NCI-H2081 treated with DMSO at 0.1 percent for 48 hours (cell line): ENCODE measurements at regions not wholly inside any gene's neighbourhood (a gene's known extent, or its start where the extent isn't known, plus 50 kb on each side); places are given as distances from the start of the nearest gene placed in this dataset.
A peak's percentile ranks its signal among the peaks of the same experiment; 100 is the strongest.

ENCODE experiments used
- DNase-seq: peaks from one replicate; lab custom pipeline; 2025; lab: John Stamatoyannopoulos, UW

DNA sequence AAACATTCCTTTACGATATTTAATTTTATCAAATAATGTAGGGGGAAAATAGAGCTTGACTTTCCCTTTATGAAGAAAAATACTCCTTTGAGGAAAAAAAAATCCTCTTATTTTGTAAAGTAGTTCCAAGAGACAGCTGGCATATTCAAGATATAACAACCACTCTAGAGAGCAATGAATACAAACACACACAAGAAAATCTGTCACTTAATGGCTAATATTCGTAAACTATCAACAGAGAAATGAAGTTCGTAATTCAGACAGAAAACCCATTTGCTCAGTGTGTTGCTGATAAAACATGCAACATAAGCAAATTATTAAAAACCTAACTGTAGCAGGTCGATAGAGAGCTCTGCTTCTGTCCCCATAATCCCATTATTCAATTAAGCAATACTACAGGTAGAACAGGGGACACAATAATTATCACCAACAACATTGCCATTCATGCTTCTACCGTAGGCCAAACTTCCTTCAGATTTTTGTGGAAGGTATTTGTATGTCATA lies 714.4 kb upstream of the MARCKS start:
- no peak for DNase-seq

DNA sequence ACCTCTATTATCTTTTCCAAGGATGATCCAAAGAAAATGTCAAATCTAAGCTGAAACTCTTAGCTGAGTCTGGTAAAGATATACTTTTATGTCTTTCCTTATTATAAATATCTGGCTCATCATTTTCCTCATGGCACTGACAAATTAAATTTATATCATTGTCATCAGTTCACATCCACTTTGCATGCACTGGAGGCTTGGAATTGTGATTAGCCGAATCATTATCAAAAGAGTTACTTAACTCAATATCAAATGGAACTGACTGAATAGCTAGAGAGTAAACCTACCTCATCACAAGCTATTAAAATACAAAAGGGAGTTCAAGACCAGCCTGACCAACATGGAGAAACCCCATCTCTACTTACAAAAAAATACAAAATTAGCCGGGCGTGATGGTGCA lies 713.9 kb upstream of the MARCKS start:
- no peak for DNase-seq

DNA sequence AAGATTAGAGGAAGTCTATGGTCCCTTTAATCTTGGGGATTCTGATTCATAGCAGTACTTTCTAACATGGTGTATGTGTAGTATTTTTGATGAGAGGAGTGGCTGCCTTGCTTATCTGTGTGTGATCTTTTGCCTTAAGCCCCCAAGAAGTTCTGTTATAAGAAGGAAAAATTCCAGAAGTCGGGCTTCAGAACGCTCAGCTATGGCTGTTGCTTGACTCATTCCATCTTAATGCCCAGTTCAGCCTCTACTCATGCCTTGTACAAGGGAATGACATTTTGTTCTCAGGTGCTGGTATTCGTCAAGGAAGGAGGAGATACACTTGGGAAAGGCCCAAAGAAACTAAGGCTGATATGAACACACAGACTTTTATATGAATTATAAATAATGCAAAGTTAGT lies 713.0 kb upstream of the MARCKS start:
- DNase-seq, result no peak

DNA sequence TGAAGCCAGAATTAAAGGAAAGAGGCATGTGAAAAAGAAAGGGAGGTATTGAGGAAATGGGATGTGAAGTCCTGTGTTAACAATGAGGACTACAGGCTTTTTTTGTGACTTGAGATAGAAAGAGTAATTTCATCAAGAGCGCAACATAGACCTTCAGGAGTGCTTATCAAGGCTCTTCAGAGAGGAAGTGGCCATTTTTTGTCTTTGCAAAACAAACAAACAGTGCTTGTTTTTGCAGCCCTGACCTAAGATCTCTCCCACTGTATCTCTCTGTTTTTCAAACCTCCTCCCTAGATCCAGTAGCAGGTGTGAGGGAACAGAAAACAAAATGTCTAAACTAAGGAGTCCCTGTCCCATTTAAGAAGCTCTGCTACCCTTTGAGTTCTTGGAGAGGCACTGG lies 710.3 kb upstream of the MARCKS start:
- no peak for DNase-seq

DNA sequence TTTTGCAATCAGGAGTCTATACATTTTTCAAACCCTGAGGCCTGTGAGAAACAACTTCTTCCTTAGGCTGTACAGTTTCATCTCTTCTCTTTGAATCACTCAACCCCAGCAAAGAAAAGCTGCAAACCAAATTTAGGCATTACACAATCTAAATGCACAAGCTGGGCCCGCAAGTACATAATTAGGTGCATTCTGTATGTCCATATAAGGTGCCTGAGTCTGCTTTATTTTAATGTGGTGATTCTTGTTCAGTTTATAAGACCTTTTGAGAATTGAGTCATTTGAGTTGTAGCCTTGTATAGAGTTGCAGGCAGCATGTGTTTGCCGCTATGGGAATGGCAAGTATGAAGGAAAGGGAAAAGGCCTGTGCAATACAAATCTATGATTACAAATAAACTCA lies 709.6 kb upstream of the MARCKS start:
- DNase-seq, result no peak

DNA sequence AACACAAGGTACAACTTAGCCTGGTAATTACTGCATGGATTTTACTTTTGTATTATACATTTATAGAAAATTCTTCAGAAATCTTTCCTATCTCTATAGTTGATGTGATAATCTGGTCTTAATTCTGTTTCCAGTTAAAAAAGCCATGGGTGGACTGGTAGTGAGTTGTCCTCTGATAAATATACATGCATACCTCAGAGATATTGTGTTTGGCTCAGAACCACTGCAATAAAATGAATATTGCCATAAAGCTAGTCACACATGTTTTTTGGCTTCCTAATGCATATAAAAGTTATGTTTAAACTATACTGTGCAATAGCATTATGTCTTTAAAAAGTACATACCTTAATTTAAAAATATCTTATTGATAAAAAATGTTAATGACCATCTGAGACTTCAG lies 708.6 kb upstream of the MARCKS start:
- no peak for DNase-seq

DNA sequence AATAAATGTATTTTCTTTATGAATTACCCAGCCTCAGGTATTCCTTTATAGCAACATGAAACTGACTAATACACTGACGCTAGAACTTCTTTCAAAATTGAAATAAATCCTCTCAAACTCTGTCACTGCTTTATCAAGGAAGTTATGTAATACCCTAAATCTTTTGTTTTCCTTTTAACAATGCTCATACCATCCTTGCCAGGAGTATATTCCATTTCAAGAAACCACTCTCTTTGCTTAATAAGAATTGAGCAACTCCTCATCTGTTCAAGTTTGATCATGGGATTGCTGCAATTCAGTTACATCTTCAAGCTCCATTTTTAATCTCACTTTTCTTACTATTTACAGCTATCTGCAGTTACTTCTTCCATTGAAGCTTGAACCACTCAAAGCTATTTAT lies 707.6 kb upstream of the MARCKS start:
- DNase-seq, result no peak

DNA sequence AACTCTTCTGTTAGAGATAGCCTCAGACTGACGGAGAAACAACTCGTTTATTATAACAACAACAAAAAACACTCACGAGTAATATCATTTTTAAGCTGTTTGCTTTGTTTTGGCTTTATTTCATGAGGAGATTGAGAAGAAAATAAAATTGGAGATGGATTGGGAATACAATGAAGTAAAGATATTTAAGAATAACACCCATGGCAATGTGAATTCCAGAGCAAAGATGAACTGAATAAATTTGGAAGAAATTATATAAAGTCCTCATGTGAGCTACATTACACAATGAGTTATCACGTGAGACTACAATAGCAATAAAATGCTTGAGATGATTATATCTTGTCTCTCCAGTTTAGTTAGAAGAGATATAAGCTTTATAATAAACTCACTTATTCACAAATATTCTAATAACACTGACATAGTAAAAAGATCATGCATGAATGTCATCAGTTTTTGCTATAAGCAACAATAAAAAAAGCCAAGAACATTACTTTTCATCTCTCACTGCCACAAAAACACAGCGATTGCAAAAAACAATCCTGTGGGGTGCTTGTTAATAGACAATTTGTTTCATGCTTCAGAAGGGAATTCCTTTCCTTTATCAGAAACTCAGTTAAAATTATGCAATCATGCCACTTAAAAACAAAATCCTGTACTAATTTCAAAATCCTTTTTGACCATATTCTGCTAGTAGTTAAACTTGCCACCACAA lies 696.7 kb upstream of the MARCKS start:
- no peak for DNase-seq

DNA sequence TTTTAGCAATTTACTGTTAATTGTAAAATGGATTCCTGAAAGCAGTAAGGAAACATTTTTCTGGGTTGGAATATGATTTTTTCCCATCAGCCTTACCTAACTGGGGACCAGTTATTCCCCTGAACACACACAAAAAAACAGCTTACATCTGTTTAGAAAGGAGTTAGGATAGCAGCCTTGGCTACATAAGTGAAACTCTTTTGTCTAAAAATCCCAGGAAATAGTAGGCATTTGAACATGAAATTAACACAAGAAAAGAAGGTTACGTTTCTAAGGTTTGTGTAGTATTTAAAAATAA lies 696.2 kb upstream of the MARCKS start:
- no peak for DNase-seq

DNA sequence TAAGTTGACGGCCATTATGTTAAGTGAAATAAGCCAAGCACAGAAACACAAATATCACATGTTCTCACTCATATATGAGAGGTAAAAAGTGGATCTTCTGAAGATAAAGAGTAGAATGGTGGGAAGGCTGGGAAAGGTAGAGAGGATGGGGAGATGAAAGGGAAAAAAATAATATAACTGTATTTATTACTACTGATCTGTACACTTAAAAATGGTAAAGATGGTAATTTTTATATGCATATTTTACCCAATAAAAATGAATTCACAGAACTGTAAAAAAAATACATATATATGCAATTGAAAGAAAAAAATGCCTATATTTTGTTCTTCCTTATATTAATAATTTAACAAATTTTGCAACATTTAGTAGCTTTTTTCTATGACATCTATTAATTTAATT lies 694.4 kb upstream of the MARCKS start:
- no peak for DNase-seq

DNA sequence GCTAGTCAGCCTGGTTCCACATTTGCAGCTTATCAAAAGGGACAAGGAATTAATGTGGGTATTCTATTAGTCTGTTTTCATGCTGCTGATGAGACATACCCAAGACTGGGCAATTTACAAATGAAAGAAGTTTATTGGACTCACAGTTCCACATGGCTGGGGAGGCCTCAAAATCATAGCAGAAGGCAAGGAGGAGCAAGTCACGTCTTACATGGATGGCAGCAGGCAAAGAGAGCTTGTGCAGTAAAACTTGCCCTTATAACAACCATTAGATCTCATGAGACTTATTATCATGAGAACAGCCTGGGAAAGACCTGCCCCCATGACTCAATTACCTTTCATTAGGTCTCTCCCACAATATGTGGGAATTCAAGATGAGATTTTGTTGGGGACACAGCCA lies 689.1 kb upstream of the MARCKS start:
- DNase-seq, result no peak

DNA sequence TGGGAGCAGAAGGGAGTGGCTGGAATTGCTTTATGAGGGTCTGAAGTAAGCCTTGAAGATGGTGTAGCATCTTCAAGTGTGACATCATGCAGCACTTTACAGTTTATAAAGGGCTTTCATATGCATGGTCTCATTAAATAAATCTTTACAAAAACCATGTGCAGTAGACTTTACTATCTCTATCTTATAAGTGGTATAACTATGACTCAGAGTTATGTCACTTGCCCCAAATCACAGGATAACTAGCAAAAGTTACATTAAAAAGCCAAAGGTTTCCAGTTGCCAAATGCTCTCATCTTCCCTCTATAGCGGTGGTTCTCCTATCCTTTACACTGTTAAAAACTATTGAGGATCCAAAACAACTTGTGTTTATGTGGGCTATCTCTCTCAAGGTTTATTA lies 687.7 kb upstream of the MARCKS start:
- DNase-seq, result no peak

DNA sequence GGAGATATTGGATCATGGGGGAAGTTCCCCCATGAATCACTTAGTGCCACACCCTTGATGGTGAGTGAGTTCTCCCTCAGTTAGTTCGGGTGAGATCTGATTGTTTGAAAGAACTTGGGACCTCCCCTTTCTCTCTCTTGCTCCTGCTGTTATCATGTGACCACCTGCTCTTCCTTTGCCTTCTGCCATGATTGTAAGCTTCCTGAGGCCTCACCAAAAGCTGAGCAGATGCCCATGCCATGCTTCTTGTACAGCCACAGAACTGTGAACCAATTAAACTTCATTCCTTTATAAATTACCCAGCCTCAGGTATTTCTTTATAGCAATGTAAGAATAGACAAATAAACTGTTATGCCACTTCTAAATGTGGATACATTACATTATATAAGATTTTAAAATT lies 686.7 kb upstream of the MARCKS start:
- DNase-seq, result no peak

DNA sequence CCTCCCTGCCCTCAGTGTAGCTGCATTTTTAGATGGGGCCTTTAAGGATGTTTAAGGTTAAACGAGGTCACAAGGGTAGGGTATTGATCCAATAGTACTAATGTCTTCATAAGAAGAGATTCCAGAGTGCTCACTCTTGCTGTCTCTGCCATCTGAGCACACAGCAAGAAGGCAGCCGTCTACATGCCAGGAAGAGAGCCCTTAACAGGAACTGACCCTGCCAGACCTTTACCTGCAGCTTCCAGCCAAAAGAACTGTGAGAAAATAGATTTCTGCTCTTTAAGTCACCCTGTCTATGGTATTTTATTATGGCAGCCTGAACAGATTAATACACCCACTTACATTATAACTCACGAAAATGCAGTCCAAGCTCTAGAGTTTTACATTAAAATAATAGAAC lies 685.3 kb upstream of the MARCKS start:
- no peak for DNase-seq

DNA sequence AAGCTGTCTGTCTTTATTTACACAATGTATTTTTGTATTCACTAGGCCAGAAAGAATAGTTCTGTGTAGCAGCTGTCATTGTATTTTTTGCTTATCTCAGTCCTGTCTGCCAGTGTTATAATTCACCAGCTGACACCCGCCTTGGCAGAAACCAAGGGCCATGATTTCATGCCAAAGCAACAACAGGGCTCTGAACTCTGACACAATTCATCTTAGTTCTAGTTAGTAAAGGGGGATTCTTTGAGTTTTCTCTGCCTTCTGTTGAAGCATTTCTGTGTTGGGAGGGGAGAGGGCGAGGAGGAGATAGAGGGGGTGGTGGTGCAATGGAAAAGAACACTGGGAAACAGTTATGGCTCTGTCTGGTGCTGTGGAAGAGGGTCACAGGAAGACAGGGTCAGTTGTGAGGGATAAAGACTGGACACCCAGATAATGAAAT lies 684.6 kb upstream of the MARCKS start:
- DNase-seq, result peak; percentile 4

DNA sequence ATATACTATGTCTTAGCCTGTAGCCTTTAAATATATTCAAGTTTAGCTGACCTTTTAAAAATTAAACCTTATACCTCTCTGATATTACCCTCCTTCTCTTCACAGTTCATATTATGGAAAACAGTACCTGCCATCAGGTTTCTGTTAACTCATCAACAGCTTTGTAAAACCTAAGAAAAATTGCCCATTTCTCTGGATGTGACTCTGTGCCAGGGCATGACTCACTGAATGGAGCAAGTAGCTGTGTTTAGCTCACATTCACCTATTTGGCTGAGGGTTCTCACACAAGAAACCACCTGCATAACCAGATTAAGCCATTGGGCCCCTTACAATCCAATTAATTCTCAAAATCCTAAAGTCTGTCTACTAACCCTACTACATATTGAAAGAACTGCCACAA lies 678.8 kb upstream of the MARCKS start:
- DNase-seq, result no peak

DNA sequence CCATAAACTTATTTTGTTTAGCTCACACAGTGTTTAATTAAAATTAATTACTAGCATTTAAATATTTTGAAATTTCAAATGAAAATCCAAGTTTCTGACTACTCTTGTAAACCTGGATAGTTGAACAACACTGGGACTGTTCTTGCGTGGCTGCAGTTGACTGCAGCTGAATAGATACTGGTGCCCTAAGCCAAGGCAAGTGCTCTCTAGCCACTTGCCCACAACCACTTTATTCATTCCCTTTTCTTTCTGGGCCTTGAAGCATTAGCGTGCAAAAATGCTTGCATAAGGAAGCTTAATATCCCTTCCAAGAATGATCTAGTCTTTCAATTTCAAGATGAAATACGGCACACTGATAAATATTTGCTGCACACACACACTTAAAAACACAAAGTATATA lies 676.0 kb upstream of the MARCKS start:
- DNase-seq, result no peak

DNA sequence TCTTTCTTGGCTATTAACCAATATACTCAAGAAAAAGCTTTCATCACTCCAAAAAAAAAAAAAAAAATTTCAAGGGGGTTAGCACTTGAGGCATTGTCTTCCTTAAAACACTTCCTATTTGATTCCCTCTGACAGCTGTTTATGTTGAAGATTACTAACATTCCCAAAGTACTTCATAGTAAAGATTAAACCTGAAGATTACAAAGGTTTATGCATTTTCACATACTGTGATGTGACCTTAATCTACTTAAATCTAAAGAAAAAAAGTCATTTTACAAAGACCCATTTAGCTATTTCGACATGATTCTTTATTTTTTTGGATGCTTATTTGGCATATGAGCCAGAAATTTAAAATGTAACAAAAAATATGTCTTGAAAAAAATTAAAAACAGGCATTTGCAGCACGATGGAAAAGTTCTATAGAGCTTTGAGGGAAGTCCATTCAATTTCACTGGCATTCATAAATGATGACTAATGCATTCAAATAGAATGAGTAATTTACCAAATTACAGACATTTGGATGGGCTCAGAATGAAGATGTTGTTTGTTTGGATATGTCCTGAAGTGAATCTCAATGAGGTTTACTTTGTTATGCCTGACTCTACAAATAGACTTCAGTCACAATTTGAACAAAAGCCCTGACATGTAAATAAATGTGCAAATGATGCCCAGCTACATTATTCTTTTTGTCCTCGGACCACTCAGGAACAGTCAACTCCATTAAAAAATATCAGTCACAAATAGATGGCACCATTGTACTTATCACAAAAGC lies 674.6 kb upstream of the MARCKS start:
- DNase-seq, result peak; percentile 63

DNA sequence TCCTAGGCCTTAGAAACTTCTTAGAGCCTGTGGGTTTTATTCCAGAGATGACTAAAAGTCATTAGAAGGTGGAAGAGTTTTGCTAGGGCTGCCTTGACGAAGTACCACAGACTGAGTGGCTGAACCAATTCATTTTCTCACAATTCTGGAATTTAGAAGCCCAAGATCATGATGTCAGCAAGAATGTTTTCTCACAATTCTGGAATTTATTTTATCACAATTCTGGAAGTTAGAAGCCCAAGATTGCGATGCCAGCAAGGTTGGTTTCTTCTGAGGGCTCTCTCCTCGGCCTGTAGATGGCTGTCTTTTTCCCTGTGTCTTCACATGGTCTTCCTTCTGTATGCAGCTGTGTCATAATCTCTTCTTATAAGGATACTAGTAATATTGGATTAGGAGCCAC lies 672.9 kb upstream of the MARCKS start:
- no peak for DNase-seq

DNA sequence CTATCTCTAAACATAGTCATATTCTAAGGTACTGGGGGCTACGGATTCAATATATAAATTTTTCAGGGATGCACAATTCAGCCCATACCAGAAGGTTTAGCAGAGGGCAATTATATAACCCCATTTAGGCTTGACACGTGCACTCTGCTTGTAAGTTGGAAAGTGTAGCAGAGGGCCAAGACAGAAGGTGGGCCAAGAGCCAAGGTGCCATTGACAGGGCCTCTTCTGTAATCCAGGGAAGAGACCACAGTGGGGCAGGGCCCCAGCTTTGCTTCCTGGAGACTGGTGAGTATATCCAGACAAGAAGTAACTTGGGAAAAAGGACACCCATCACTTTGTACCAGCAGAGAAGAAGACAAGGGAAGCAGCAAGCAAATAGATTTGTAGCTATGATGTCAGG lies 672.4 kb upstream of the MARCKS start:
- DNase-seq, result no peak

DNA sequence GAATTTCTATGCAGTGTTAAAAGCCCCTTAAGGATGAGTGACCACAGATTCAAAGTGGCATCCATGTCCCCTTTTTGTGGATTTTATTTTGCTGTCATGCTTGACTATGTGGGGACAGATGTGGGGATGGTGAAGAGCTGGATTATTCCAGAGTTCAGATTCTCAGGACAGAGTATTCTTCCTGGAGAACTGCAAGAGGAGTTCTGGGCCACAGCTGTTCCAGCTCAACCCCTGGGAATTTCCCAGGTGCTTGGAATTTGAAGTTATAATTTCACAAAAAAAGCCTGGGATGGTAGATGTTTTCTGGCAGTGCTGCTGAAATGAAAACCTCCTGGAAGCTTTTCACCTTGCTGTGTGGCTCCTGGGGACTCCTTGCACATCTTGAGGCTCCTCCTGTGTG lies 671.8 kb upstream of the MARCKS start:
- DNase-seq, result no peak

DNA sequence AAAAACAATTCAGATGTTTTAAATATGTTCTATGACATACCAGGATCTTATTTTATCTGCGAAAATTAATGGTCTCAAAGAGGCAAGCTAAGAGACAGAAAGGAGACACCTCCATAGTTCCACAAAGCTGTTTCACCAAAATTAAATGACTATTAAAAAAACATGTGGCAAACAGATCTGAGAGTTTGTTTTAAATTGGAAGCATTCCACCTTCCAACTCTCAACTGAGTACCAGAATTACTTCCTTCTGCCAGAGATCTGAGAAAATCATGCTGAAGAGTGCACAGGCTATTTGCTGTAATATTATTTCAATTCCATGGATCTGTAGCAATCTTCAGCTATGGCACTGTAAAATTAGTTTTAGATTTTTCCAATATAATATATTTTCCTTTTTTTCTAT lies 669.5 kb upstream of the MARCKS start:
- no peak for DNase-seq

DNA sequence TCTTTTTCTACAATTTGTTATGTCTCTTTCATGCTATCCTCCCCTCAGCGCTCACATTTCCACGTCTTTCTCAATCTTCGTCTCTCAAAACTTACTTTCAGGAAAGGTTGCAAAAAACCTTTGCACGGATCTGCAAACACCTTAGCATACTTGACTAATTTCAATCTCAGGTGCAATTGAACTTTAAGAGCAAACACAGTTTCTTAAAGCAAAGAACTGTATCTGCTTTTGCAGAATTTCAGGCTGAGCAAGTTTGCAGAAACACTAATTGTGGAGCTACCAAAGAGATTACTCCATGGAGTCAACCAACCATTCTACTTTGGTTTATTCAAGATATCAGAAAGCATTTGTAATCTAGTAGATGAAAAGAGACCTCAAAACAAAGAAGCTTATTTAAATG lies 668.2 kb upstream of the MARCKS start:
- no peak for DNase-seq

DNA sequence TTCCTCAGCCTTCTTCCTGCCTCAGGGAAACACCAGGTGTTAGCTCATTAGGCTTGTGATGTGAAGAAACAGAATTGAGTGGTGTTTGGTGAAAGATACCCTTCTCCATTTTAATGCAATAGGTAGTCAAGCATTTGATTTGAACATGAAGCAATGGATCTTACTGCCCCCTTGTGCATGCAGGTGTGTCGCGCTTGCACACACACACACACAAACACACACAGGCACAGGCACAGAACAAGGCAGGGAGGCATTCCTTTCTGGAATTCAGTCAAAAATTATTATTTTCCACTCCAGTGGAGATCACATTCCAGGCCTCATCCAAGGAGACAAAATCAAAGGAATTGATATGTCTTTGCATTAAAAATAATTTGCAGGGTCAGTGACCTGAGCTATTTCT lies 667.0 kb upstream of the MARCKS start:
- DNase-seq, result no peak
